ENCODE measurements at regions not wholly inside any gene's neighbourhood (a gene's known extent, or its start where the extent isn't known, plus 50 kb on each side); places are given as distances from the start of the nearest gene placed in this dataset.

GRCh38 chr6:150485161-150485958, 114.3 kb upstream of the PLEKHG1 start:
- no peaks in the 10 kb centered on the region for H3K9me2 ChIP-seq
- H2AFZ ChIP-seq (ENCODE audit: low read depth), result no peak overlapping the region
- no peaks in the 10 kb centered on the region for H3F3A ChIP-seq (replicated peaks; ENCODE audit: insufficient read depth)
- no peak overlapping the region for H3K9ac ChIP-seq
- TF ChIP-seq ELF1 (IDR thresholded peaks at IDR 0.05) (no peak), EP300 (IDR thresholded peaks at IDR 0.05; ENCODE audit: borderline replicate concordance in 1 of 2, low read depth in 1 of 2, low read length in 1 of 2) (no peak), EZH2phosphoT487 (IDR thresholded peaks at IDR 0.05; ENCODE audit: borderline replicate concordance, low read depth) (no peak), RAD21 (IDR thresholded peaks at IDR 0.05; ENCODE audit: low read length) (no peak), RFX5 (IDR thresholded peaks at IDR 0.05; ENCODE audit: low read length) (no peak), TAF1 (IDR thresholded peaks at IDR 0.05; ENCODE audit: borderline replicate concordance, low read depth, low read length) (no peak), MEF2A (IDR thresholded peaks at IDR 0.05; ENCODE audit: borderline replicate concordance, low read depth) (no peak), IRF3 (IDR thresholded peaks at IDR 0.05; ENCODE audit: low read depth, low read length) (no peak), CHD2 (IDR thresholded peaks at IDR 0.05; ENCODE audit: low read length, partially characterized antibody) (no peak)
- TF ChIP-seq, protein P1, sequence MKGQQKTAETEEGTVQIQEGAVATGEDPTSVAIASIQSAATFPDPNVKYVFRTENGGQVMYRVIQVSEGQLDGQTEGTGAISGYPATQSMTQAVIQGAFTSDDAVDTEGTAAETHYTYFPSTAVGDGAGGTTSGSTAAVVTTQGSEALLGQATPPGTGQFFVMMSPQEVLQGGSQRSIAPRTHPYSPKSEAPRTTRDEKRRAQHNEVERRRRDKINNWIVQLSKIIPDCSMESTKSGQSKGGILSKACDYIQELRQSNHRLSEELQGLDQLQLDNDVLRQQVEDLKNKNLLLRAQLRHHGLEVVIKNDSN (IDR thresholded peaks at IDR 0.05; ENCODE audit: borderline replicate concordance, low read depth), result no peak
- TF ChIP-seq, protein P2, sequence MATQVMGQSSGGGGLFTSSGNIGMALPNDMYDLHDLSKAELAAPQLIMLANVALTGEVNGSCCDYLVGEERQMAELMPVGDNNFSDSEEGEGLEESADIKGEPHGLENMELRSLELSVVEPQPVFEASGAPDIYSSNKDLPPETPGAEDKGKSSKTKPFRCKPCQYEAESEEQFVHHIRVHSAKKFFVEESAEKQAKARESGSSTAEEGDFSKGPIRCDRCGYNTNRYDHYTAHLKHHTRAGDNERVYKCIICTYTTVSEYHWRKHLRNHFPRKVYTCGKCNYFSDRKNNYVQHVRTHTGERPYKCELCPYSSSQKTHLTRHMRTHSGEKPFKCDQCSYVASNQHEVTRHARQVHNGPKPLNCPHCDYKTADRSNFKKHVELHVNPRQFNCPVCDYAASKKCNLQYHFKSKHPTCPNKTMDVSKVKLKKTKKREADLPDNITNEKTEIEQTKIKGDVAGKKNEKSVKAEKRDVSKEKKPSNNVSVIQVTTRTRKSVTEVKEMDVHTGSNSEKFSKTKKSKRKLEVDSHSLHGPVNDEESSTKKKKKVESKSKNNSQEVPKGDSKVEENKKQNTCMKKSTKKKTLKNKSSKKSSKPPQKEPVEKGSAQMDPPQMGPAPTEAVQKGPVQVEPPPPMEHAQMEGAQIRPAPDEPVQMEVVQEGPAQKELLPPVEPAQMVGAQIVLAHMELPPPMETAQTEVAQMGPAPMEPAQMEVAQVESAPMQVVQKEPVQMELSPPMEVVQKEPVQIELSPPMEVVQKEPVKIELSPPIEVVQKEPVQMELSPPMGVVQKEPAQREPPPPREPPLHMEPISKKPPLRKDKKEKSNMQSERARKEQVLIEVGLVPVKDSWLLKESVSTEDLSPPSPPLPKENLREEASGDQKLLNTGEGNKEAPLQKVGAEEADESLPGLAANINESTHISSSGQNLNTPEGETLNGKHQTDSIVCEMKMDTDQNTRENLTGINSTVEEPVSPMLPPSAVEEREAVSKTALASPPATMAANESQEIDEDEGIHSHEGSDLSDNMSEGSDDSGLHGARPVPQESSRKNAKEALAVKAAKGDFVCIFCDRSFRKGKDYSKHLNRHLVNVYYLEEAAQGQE (IDR thresholded peaks at IDR 0.05; ENCODE audit: low read depth, low read length), result no peak
- ChIA-PET CTCF (interaction anchor here (0.8 kb wide), 1 partner anchor 330 kb away, joined by 3 read pairs; no protein-coding TSS in a partner anchor), POLR2A (no interaction called here)
- H3K27me3 ChIP-seq (ENCODE audit: insufficient read depth), result no peaks in the 10 kb centered on the region
- 1% methylated on average over 3 of the region's 3 CpGs for WGBS (ENCODE audit: low lambda C conversion rate)
- no peaks in the 10 kb centered on the region for H3K36me3 ChIP-seq (replicated peaks in 1 of 2; ENCODE audit: control insufficient read depth in 1 of 2, insufficient read depth in 2 of 2, low read length in 1 of 2)
- no peaks in the 10 kb centered on the region for H3K9me3 ChIP-seq
- no peaks in the 10 kb centered on the region for H3K4me1 ChIP-seq (ENCODE audit: control insufficient read depth in 1 of 2, insufficient read depth in 2 of 2, low read depth in 1 of 2, low read length in 1 of 2)
- no peak for DNase-seq
- no peaks in the 10 kb centered on the region for H3K79me2 ChIP-seq (ENCODE audit: insufficient read depth)
- no peak overlapping the region for H3K27ac ChIP-seq (ENCODE audit: low read depth in 2 of 2, low read length in 1 of 2)
- no peak overlapping the region for H3K4me3 ChIP-seq (ENCODE audit: low read depth in 2 of 2, low read length in 1 of 2)
- no peaks in the 10 kb centered on the region for H4K20me1 ChIP-seq (ENCODE audit: insufficient read depth)
- H3K4me2 ChIP-seq, result no peak overlapping the region

Data from SK-N-SH (cell line).